A172 (cell line): ENCODE measurements at regions not wholly inside any gene's neighbourhood (a gene's known extent, or its start where the extent isn't known, plus 50 kb on each side); places are given as distances from the start of the nearest gene placed in this dataset.
"Not testable (repeated sequence)": the region's sequence is repeated elsewhere in the genome, so short reads cannot be mapped to it uniquely, and the experiment has no call there.

Experiments used
- DNase-seq: peaks from one replicate; pipeline ENCODE4 v3.0.0-alpha.2; 2015; ENCODE audit warnings: low spot score

GRCh38 chrX:750263-750662 is 119.7 kb downstream of the SHOX start:
- DNase-seq = no peak

- no peak for DNase-seq
These were observed 116.6 kb downstream of the SHOX start for GRCh38 chrX:747176-747575.

DNA sequence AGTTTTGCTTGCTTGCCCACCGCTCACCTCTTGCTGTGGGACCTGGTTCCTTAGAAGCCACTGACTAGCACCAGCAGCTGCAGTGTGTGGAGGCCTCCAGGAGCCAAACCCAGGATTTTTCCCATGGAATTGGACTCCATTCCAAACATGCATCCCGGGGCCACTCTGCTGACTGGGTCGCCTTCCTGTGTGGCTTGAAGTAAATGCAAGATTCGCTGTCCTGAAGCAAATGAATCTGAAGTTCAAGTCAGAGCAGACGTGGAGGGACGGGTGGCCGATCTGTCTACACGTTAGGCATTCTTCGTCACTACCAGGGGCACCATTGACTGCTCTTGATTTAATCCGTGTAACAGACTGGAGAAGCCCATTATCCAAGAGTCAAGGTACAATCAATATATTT is 109.0 kb downstream of the SHOX start:
- no peak for DNase-seq

- not testable (repeated sequence) for DNase-seq
These were observed 106.4 kb downstream of the SHOX start for GRCh38 chrX:737021-737420.

DNA sequence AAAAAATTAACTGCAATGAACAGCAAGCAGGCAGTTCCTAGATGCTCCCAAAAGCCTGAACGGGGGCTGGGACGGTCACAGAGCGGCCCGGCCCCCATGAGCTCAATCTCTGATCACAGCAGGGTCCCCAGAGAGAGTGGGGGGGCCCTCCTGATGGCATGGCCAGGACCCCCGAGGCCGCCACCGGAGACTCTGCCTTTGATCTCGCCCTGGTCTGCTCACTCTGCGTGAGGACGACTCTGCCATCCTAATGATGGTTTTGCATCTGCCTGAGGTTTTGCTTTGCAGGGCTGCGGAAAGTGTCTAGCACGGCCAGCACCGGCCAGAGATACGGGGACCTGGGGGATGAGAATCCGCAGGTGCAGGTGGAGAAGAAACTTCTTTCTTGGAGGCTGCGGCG is 103.8 kb downstream of the SHOX start:
- DNase-seq = no peak

DNA sequence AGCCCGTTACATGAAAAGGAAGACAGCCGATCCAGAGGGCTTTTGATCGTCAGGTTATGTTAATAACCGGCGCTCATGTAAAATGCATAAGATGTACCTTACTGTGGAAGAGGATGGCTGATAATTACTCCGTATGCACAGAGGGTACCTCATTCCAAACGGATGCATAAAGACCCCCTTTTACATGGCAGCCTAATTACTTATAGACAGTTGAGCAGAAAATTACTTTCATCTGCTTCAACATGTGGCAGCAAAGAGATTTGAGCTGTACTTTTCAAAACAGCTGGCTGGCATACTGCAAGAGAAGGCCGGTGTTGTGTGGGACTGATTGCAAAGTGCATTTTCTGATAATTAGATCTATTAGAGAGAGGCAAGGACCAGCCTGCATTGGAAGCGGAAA is 103.4 kb downstream of the SHOX start:
- DNase-seq = no peak

GRCh38 chrX:729583-730409 is 99.2 kb downstream of the SHOX start:
- DNase-seq = no peak

DNA sequence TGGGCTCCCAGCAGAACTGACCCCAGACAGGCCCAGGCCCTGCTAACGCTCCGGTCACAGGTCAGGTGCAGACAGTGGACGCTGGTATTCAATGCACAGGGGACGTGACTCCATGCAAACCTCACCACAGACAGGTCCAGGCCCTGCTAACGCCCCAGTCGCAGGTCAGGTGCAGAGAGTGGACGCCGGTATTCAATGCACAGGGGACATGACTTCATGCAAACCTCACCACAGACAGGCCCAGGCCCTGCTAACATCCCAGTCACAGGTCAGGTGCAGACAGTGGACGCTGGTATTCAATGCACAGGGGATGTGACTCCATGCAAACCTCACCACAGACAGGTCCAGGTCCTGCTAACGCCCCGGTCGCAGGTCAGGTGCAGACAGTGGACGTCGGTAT is 98.5 kb downstream of the SHOX start:
- DNase-seq = not testable (repeated sequence)

DNA sequence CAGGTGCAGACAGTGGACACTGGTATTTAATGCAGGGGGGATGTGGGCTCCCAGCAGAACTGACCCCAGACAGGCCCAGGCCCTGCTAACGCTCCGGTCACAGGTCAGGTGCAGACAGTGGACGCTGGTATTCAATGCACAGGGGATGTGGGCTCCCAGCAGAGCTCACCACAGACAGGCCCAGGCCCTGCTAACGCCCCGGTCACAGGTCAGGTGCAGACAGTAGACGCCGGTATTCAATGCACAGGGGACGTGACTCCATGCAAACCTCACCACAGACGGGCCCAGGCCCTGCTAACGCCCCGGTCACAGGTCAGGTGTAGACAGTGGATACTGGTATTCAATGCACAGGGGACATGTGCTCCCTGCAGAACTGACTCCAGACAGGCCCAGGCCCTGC is 98.0 kb downstream of the SHOX start:
- not testable (repeated sequence) for DNase-seq

- DNase-seq = no peak
These were observed 97.4 kb downstream of the SHOX start for GRCh38 chrX:727738-728621.

- DNase-seq = no peak
These were observed 95.4 kb downstream of the SHOX start for GRCh38 chrX:725971-726370.

GRCh38 chrX:724256-724655 is 93.7 kb downstream of the SHOX start:
- DNase-seq = no peak

DNA sequence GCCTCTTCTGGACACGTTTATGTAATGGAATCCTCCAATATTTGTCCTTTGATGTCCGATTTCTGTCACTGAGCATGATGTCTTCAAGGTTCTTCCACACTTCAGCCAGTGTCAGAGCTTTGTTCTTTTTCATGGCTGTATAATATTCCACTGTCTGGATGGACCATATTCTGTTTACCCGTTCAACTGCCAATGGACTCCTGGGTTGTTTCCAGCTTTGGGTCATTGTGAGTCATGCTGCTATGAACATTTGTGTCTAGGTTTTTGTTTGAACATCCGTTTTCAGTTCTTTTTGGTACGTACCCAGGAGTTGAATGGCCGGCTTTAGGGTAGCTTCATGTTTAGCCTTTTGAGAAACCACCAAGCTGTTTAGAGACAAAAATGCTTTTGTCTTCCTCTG is 93.2 kb downstream of the SHOX start:
- DNase-seq = no peak

DNA sequence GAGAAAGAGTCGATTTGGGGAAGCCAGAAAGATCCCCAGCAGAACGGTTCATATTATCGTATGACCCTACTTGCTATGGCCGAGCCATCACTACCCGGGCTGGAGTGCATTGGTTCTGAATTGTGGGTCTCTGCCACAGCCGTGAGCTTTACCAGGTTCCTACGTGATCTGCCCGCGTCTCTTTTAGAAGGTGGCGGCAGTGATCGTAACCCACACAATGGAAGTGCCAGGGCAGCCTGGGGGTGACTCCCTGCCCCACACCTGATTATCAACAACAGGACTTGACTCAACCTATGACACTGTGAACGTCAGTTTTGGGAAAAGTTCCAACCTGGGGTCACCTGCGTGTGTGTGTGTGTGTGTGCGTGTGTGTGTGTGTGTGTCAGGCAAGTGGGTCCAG is 90.8 kb downstream of the SHOX start:
- DNase-seq = no peak

GRCh38 chrX:720825-721224 is 90.2 kb downstream of the SHOX start:
- DNase-seq = no peak

DNA sequence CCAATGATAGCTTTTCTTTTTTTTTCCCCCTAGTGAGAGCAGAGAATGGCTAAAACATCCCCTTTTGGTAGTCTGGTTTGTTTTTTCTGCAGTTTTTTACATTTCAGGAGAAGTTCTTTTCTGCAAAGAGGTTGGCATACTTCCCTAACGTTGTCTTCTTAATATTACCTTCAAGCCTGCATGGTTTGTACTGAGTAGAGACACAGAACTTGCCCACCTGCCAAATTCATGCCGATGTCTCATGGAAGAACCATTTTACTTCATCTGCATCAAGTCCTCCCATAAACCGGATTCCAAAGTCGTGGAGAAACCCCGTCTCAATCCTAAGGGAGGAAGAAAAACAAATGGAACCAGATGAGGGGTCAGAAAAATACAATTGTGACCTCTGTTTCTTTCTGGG is 89.7 kb downstream of the SHOX start:
- DNase-seq = no peak

- peak; percentile 28 for DNase-seq
These were observed 85.5 kb downstream of the SHOX start for GRCh38 chrX:716136-716535.

GRCh38 chrX:714131-714530 is 83.5 kb downstream of the SHOX start:
- no peak for DNase-seq
